Stomach (tissue), 4 donors: ENCODE measurements at regions not wholly inside any gene's neighbourhood (a gene's known extent, or its start where the extent isn't known, plus 50 kb on each side); places are given as distances from the start of the nearest gene placed in this dataset.

Experiments used
- CTCF ChIP-seq, 7 experiments: fragments of 450-650 bp in 4 of 7; fragments of 200-600 bp in 3 of 7; sonication (generic) in 3 of 7; IDR thresholded peaks; one replicate each; pipeline ENCODE4 v1.5.1; 2016 to 2019; ENCODE audit warnings: antibody characterized with exemption in 7 of 7, control low read depth in 2 of 7, mild to moderate bottlenecking in 1 of 7
- EP300 ChIP-seq: sonication (generic); formaldehyde crosslinking; IDR thresholded peaks from one replicate; pipeline ENCODE4 v1.6.1; 2017; ENCODE audit warnings: antibody characterized with exemption
- POLR2A ChIP-seq, 4 donors: fragments of 450-650 bp; IDR thresholded peaks; one replicate each; pipeline ENCODE4 v1.6.1; 2016; ENCODE audit warnings: antibody characterized with exemption in 4 of 4, control low read depth in 2 of 4, mild to moderate bottlenecking in 1 of 4, moderate library complexity in 1 of 4
- POLR2AphosphoS5 ChIP-seq, 3 donors: sonication (generic); formaldehyde crosslinking; IDR thresholded peaks; one replicate each; pipeline ENCODE4 v1.6.1; 2016; ENCODE audit warnings: antibody characterized with exemption in 3 of 3

- TF ChIP-seq CTCF (IDR thresholded peaks at IDR 0.05) (no peak), POLR2A (IDR thresholded peaks at IDR 0.05) (no peak), EP300 (no peak), POLR2AphosphoS5 (IDR thresholded peaks at IDR 0.05) (no peak)
Observed at GRCh38 chr14:43983721-43984120, 523.4 kb downstream of the FSCB start.
